ENCODE measurements at regions not wholly inside any gene's neighbourhood (a gene's known extent, or its start where the extent isn't known, plus 50 kb on each side); places are given as distances from the start of the nearest gene placed in this dataset.

DNA sequence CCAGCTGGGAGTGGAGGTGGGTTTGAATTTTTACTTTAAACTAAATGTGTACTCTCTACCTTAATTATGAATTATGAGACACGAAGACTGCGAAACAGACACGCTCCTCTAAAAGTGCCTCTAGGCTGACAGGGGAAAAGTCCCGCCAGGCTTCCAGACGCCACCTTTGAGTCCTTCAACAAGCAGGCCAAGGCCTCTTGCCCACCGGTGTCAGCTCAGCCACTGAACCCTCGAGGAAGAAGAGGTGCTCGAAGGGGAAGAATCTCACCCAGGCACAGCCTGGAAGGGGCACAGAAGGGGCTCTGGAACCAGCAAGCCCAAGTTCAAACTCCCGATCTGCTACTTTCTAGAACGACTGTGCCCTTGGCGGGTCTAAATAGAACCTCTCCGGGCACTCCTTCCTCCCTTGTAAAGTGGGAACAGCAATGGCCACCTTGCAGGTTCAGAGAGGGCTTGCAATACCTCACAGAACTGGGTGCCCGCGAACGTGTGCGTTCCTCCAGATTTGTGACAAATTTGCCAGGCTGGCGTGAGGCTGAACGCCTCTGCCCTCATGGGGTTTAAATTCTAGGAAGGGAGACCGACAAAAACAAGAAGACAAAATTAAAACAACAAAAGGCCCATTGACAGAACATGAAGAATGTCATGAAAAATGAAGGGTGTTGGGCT is 158.5 kb upstream of the GRK3 start:
- TF ChIP-seq, protein P1, sequence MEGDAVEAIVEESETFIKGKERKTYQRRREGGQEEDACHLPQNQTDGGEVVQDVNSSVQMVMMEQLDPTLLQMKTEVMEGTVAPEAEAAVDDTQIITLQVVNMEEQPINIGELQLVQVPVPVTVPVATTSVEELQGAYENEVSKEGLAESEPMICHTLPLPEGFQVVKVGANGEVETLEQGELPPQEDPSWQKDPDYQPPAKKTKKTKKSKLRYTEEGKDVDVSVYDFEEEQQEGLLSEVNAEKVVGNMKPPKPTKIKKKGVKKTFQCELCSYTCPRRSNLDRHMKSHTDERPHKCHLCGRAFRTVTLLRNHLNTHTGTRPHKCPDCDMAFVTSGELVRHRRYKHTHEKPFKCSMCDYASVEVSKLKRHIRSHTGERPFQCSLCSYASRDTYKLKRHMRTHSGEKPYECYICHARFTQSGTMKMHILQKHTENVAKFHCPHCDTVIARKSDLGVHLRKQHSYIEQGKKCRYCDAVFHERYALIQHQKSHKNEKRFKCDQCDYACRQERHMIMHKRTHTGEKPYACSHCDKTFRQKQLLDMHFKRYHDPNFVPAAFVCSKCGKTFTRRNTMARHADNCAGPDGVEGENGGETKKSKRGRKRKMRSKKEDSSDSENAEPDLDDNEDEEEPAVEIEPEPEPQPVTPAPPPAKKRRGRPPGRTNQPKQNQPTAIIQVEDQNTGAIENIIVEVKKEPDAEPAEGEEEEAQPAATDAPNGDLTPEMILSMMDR (IDR thresholded peaks at IDR 0.05; ENCODE audit: poor library complexity, severe bottlenecking): no peak
- TF ChIP-seq, protein P2, sequence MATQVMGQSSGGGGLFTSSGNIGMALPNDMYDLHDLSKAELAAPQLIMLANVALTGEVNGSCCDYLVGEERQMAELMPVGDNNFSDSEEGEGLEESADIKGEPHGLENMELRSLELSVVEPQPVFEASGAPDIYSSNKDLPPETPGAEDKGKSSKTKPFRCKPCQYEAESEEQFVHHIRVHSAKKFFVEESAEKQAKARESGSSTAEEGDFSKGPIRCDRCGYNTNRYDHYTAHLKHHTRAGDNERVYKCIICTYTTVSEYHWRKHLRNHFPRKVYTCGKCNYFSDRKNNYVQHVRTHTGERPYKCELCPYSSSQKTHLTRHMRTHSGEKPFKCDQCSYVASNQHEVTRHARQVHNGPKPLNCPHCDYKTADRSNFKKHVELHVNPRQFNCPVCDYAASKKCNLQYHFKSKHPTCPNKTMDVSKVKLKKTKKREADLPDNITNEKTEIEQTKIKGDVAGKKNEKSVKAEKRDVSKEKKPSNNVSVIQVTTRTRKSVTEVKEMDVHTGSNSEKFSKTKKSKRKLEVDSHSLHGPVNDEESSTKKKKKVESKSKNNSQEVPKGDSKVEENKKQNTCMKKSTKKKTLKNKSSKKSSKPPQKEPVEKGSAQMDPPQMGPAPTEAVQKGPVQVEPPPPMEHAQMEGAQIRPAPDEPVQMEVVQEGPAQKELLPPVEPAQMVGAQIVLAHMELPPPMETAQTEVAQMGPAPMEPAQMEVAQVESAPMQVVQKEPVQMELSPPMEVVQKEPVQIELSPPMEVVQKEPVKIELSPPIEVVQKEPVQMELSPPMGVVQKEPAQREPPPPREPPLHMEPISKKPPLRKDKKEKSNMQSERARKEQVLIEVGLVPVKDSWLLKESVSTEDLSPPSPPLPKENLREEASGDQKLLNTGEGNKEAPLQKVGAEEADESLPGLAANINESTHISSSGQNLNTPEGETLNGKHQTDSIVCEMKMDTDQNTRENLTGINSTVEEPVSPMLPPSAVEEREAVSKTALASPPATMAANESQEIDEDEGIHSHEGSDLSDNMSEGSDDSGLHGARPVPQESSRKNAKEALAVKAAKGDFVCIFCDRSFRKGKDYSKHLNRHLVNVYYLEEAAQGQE (IDR thresholded peaks at IDR 0.05; ENCODE audit: borderline replicate concordance): no peak
- no peak for TF ChIP-seq RAD21 (conservative IDR thresholded peaks at IDR 0.05)
- TF ChIP-seq EZH2 (IDR thresholded peaks at IDR 0.05; ENCODE audit: borderline replicate concordance, insufficient read depth, low read length, poor library complexity, severe bottlenecking): no peak
- TF ChIP-seq POLR2AphosphoS5 (IDR thresholded peaks at IDR 0.05): no peak
- TF ChIP-seq EP300 (conservative IDR thresholded peaks at IDR 0.05; ENCODE audit: poor library complexity, severe bottlenecking): no peak
- TF ChIP-seq SMC3 (conservative IDR thresholded peaks at IDR 0.05; ENCODE audit: poor library complexity): no peak
- no peak for TF ChIP-seq MXI1 (conservative IDR thresholded peaks at IDR 0.05; ENCODE audit: poor library complexity, severe bottlenecking)
- no peak for TF ChIP-seq TAF1 (IDR thresholded peaks at IDR 0.05; ENCODE audit: low read depth)
